ENCODE measurements at regions not wholly inside any gene's neighbourhood (a gene's known extent, or its start where the extent isn't known, plus 50 kb on each side); places are given as distances from the start of the nearest gene placed in this dataset.

GRCh38 chr12:97097734-97098133, 190.7 kb downstream of the NEDD1 start:
- DNase-seq = no peak

GRCh38 chr12:97109441-97109840, 202.4 kb downstream of the NEDD1 start:
- no peak for DNase-seq

DNA sequence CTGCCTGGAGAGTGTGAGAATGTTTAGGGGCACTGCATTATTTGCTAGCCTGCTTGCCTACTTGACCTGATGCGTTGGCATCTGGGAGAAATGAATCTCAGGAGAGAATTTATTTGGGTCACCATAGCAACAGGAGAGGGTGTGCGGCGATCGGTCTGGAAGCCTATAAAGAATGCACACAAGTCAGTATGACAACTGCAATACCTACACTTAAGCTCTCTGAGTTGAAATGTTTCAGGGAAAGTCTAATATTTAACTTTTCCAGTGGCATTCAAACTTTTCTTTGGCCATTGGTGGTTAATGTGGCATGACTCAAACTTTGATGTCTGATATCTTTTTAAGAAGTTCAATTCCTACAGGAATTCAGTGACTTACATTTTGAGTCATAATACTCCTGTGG, 205.1 kb downstream of the NEDD1 start:
- DNase-seq = no peak

DNA sequence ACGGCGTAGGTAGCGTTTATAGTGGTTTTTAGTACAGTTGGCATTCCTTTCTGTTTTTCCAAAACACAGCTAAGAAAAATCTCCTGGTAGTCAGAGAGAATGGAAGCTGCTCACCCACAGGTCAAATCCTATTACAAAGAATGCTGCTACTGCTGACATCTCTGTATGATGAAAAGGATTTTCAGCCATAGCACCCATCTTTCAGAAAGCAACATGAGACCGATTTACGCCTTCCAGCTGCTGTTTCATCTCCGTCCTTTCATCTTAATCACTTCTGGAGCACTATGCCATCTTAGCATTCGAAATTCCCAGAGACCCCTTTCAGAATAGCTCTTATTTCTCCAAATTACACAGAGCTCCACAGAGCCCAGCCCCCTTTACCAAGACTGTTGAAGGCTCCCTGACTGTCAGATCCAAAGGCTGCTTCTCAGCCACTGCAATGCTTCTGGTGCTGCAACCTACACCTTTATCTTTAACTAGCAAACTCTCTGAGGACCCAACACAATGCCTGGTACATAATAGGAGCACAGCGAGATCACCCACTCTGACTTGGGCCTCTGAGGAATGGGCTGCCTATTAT, 211.8 kb downstream of the NEDD1 start:
- DNase-seq = no peak

DNA sequence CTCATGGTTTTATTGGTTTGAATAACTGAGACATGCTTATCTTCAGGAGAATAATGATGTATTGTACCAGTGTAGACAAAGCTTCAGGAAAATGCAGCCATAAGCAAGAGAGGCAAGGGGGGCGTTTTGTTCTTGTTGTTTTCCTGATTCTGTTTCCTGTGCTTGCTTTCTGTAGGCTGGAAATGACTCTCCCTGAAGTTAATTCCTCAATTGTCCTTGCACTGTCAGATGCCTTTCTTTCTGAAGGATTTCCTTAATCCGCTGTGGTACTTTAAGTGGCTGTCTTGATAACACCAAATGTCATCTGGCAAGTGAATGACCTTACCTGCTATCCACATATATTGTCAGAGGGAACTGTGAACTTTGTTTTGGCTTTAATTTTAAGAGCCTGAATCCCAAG, 220.0 kb downstream of the NEDD1 start:
- no peak for DNase-seq

DNA sequence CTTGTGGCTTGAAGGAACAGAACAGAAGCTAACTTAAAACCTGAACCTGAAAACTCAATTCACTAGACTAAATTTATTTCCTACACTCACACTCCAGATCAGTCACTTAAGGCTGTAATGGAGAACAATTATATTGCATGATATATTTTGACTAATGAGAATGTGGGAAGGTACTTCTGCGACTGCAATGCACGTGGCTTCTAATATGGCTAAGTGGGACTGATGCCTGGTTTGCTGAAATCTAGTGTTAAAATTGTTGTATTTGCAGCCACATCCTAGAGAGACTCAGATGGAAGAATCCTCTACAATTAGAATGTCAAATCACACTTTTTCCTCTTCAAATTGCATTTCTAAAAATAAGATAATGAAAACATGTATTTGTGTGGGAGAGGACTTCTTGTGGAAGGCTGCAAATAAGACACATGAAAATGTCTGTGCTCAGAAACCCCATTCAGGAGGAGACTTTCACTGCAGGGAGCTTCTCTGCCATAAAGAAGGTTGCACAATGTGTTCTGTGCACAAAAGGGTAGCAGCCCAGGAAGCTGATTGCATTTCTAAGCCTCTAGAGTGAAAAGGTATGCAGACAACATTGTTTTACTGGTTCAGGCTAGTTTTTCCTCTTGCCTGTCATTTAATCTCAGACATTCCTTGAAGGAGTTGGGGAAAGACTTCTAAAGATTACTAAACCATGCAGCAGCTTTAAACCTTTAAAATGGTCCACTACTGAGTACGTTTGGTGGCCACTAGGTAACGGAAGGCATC, 224.3 kb downstream of the NEDD1 start:
- no peak for DNase-seq

- DNase-seq = no peak
Observed at GRCh38 chr12:97132270-97132669, 225.2 kb downstream of the NEDD1 start.

DNA sequence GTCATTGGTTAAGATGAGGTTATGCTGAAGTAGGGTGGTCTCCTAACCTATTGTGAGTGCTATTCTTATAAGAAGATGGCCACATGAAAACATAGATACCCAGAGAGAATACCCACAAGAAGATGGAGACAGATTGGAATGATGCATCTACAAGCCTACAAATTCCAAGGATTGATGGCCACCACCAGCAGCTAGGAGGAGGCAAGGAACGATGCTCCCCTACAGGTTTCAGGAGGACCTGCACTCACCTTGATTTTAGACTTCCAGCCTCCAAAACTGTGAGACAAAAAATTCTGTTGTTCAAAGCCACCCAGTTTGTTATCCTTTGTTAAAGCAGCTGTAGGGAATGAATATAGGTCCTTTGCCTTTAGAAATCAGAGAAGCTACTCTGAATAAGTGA, 227.4 kb downstream of the NEDD1 start:
- DNase-seq = no peak

DNA sequence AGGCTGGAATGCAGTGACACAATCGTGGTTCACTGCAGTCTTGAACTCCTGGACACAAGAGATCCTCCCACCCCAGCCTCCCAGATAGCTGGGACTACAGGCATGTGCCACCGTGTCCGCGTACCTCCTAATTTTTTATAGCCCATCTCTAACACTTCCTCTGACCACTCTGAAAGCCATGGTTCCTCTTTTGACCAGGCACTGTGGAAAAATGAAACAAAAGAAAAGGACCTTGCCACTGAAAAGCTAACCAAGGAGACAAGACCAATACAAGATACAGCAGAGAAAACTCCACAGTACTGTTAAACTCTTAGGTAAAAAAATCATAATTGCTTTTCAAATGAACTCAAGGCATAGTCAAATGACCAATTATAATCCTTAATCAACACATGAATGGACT, 233.3 kb downstream of the NEDD1 start:
- DNase-seq = no peak

GRCh38 chr12:97142737-97143410, 235.8 kb downstream of the NEDD1 start:
- DNase-seq = no peak

- peak; percentile 55 for DNase-seq
Observed at GRCh38 chr12:97148941-97149559, 242.0 kb downstream of the NEDD1 start.

GRCh38 chr12:97151481-97151880, 244.4 kb downstream of the NEDD1 start:
- DNase-seq = no peak

DNA sequence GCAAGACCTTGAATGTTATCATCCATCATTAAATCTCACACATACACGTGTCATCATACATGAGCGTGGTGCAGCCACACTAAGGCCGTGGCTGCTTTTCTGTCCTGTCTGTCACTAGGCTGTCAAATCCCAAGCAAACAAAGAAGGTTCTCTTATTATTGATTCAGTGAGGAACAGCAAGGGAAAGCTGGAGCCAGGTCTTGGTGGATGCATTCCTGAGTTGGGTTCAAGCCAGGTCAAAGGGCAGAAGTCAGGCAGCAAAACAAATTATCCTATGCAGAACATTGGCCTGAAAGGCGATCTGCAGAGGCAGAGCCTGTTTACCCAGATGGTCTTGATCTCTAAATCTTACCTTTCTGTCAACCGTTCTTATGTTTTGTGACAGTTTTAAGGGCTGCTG, 252.3 kb downstream of the NEDD1 start:
- no peak for DNase-seq

GRCh38 chr12:97160277-97160676, 253.2 kb downstream of the NEDD1 start:
- no peak for DNase-seq

DNA sequence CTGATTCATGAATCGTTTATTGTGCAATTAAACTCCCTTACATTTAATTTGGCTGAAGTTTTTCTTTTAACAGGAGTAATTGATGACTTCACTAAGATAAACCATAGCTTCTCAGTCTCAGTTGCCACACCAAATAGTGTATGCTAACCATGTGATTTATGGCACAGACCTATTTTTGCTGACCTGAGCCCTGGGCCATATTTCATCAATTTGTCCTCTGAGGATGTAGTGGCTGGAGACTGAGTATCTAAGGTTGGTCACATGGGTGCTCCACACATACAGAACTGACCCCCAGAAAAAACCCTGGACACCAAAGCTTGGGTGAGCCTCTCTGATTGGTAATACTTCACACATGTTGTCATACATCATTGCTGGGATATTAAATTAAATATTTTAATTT, 255.1 kb downstream of the NEDD1 start:
- DNase-seq = no peak

DNA sequence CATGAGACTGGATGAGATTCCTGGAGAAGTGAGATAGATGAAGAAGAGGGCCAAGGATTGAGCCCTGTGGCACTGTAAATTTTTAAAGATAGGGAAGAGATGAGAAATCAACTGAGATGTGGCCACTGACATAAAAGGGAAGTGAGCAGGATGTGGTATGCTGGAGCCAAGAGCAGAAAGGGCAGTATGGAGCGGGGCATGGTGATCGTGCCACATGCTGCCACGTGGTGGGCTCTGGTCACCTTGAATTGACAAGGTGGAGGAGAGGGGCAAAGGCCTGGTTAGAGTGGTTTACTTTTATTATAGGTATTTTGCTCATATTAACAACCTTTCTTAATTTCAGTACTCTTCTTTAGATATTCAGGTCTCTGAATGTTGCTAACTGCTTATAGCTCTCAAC, 257.9 kb downstream of the NEDD1 start:
- no peak for DNase-seq

DNA sequence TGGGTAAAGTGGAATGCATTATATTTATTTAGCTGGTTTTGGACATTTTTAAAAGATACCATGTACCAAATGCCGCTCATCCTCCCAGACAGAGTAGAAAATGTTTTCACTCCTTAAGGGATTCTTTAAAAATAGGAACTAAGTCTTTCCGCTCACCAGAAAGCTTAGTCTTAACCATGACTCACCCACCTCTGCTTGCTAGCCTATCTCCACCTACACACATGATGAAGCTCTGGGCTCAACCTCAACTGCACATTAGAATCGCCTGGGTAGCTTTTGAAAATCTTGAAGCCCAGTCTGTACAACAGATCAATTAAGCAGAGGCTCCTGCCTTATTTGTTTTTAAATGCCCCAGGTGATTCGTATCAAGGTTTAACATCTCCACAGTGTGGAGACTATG, 260.5 kb downstream of the NEDD1 start:
- DNase-seq = no peak

- no peak for DNase-seq
Observed at GRCh38 chr12:97168804-97169203, 261.7 kb downstream of the NEDD1 start.

DNA sequence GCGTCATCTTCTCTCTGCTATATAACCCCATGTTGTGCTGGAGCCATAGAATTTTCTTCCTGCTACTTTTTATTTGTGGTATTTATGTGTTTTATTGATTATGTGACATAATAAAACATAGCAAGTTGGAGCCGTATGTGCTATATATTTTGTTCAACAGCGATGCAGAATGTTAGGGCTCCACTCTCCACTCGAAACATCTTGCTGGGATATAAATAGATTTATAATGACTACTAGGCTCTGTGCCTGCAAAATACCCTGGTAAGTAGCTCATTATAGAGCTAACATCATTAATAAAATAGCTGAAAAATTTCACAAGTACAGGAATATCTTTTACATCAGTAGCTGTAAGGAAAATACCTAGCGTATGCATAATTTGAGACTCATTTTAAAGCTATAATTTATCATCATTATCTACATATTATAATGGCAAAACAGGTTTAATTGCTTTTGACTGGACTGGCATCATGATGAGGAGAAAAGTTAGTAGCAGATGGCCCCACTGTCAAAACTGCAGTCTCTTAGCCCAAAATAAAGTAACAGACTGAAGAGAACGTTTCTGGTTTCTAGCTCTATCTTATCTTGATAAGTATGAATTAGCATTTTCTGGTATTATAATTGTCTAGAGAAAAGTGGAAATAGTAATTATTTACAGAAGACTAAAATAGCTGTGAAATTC, 263.0 kb downstream of the NEDD1 start:
- DNase-seq = no peak

- DNase-seq = no peak
Observed at GRCh38 chr12:97173688-97174410, 266.8 kb downstream of the NEDD1 start.

DNA sequence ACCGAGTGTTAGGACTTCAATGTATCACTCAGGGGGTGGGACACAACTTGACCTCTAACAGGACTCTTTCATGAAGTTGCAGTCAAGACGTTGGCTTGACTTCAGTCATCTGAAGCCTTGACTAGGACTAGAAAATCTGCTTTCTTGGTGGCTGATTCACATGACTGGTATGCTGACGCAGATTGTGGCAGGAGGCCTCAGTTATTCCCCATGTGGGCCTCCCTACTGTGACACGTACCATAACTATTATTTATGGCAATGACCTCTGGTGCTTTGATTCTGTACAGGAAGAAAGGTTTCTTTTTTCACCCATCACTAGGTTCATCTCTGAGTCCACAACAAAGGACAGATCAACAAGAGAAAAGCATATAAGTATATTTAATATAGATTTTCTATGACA, 270.4 kb downstream of the NEDD1 start:
- no peak for DNase-seq

DNA sequence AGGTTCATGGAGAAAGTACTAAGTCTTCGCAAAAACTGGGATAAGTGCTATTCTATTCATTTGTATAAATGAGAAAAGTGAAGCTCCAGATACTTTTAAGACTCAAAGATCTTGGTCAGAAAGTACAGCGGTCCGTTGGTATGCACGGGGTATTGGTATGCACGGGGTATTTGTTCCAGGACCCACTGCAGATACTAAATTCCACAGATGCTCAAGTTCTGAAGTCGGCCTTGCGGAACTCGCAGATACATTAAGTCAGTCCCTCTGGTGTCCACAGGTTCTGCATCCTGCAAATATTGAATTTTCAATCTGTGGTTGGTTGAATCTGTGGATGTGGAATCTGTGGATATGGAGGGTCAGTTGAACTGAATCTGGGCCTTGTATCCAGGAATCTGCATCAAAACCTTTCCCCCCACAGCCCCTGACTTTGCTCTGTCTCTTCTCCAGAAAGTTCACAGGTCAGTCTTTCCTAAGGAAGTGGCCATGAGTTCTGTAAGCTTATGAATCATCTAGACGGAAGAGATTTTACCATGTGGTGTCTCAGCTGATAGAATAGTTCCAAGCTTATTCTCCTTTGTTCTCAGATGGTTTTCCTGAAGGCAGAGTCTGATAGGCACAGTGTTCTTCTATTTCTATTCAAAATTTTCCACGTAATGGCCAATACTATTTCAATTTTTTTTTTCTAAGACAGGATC, 274.7 kb downstream of the NEDD1 start:
- no peak for DNase-seq
